ENCODE measurements at regions not wholly inside any gene's neighbourhood (a gene's known extent, or its start where the extent isn't known, plus 50 kb on each side); places are given as distances from the start of the nearest gene placed in this dataset.

GRCh38 chr1:201666645-201667044 is 127.7 kb downstream of the NAV1 start:
- no peak for DNase-seq (ENCODE audit: low read depth)
- in situ Hi-C loops (cut with HindIII; ENCODE audit: low pct_unique_long_range_greater_than_20kb, low sequenced_read_pairs), result no loop called here

GRCh38 chr1:201667479-201667878 is 128.6 kb downstream of the NAV1 start:
- DNase-seq (ENCODE audit: low read depth), result no peak
- in situ Hi-C loops (cut with HindIII; ENCODE audit: low pct_unique_long_range_greater_than_20kb, low sequenced_read_pairs), result no loop called here

- in situ Hi-C loops (cut with HindIII; ENCODE audit: low pct_unique_long_range_greater_than_20kb, low sequenced_read_pairs), result no loop called here
- no peak for DNase-seq (ENCODE audit: low read depth)
Observed at GRCh38 chr1:201670517-201670916, 131.6 kb downstream of the NAV1 start.

GRCh38 chr1:201672685-201673084 is 133.8 kb downstream of the NAV1 start:
- no peak for DNase-seq (ENCODE audit: low read depth)
- in situ Hi-C loops (cut with HindIII; ENCODE audit: low pct_unique_long_range_greater_than_20kb, low sequenced_read_pairs), result no loop called here

- in situ Hi-C loops (cut with HindIII; ENCODE audit: low pct_unique_long_range_greater_than_20kb, low sequenced_read_pairs), result no loop called here
- DNase-seq (ENCODE audit: low read depth), result no peak
Observed at GRCh38 chr1:201673093-201673492, 134.2 kb downstream of the NAV1 start.

- no peak for DNase-seq (ENCODE audit: low read depth)
- in situ Hi-C loops (cut with HindIII; ENCODE audit: low pct_unique_long_range_greater_than_20kb, low sequenced_read_pairs), result no loop called here
Observed at GRCh38 chr1:201673915-201674314, 135.0 kb downstream of the NAV1 start.

- in situ Hi-C loops (cut with HindIII; ENCODE audit: low pct_unique_long_range_greater_than_20kb, low sequenced_read_pairs), result no loop called here
- peak; percentile 37 for DNase-seq (ENCODE audit: low read depth)
Observed at GRCh38 chr1:201675143-201675542, 136.2 kb downstream of the NAV1 start.

GRCh38 chr1:201676197-201676596 is 137.3 kb downstream of the NAV1 start:
- in situ Hi-C loops (cut with HindIII; ENCODE audit: low pct_unique_long_range_greater_than_20kb, low sequenced_read_pairs), result no loop called here
- DNase-seq (ENCODE audit: low read depth), result peak; percentile 22

GRCh38 chr1:201676641-201677040 is 137.7 kb downstream of the NAV1 start:
- in situ Hi-C loops (cut with HindIII; ENCODE audit: low pct_unique_long_range_greater_than_20kb, low sequenced_read_pairs), result no loop called here
- no peak for DNase-seq (ENCODE audit: low read depth)

GRCh38 chr1:201678264-201679101 is 139.6 kb downstream of the NAV1 start:
- in situ Hi-C loops (cut with HindIII; ENCODE audit: low pct_unique_long_range_greater_than_20kb, low sequenced_read_pairs), result no loop called here

GRCh38 chr1:201681375-201681774 is 142.4 kb downstream of the NAV1 start:
- no peak for DNase-seq (ENCODE audit: low read depth)
- in situ Hi-C loops (cut with HindIII; ENCODE audit: low pct_unique_long_range_greater_than_20kb, low sequenced_read_pairs), result no loop called here

More at GRCh38 chr1:201678264-201679101, 139.6 kb downstream of the NAV1 start:
- no peak for DNase-seq (ENCODE audit: low read depth)

GRCh38 chr1:201682964-201683363 is 144.0 kb downstream of the NAV1 start:
- no peak for DNase-seq (ENCODE audit: low read depth)
- in situ Hi-C loops (cut with HindIII; ENCODE audit: low pct_unique_long_range_greater_than_20kb, low sequenced_read_pairs), result no loop called here

GRCh38 chr1:201683397-201683796 is 144.5 kb downstream of the NAV1 start:
- DNase-seq (ENCODE audit: low read depth), result no peak
- in situ Hi-C loops (cut with HindIII; ENCODE audit: low pct_unique_long_range_greater_than_20kb, low sequenced_read_pairs), result no loop called here

- DNase-seq (ENCODE audit: low read depth), result no peak
- in situ Hi-C loops (cut with HindIII; ENCODE audit: low pct_unique_long_range_greater_than_20kb, low sequenced_read_pairs), result no loop called here
Observed at GRCh38 chr1:201685485-201685884, 143.5 kb upstream of the IPO9 start.

- peak; percentile 66 for DNase-seq (ENCODE audit: low read depth)
- in situ Hi-C loops (cut with HindIII; ENCODE audit: low pct_unique_long_range_greater_than_20kb, low sequenced_read_pairs), result no loop called here
Observed at GRCh38 chr1:201686714-201687455, 142.1 kb upstream of the IPO9 start.

- in situ Hi-C loops (cut with HindIII; ENCODE audit: low pct_unique_long_range_greater_than_20kb, low sequenced_read_pairs), result no loop called here
- DNase-seq (ENCODE audit: low read depth), result no peak
Observed at GRCh38 chr1:201688514-201688913, 140.4 kb upstream of the IPO9 start.

GRCh38 chr1:201689647-201690046 is 139.3 kb upstream of the IPO9 start:
- DNase-seq (ENCODE audit: low read depth), result no peak
- in situ Hi-C loops (cut with HindIII; ENCODE audit: low pct_unique_long_range_greater_than_20kb, low sequenced_read_pairs), result no loop called here

- in situ Hi-C loops (cut with HindIII; ENCODE audit: low pct_unique_long_range_greater_than_20kb, low sequenced_read_pairs), result no loop called here
- DNase-seq (ENCODE audit: low read depth), result no peak
Observed at GRCh38 chr1:201690528-201690927, 138.4 kb upstream of the IPO9 start.

GRCh38 chr1:201691716-201692554 is 137.0 kb upstream of the IPO9 start:
- no peak for DNase-seq (ENCODE audit: low read depth)
- in situ Hi-C loops (cut with HindIII; ENCODE audit: low pct_unique_long_range_greater_than_20kb, low sequenced_read_pairs), result no loop called here
